Fibroblast of pulmonary artery (primary cell): ENCODE measurements at regions not wholly inside any gene's neighbourhood (a gene's known extent, or its start where the extent isn't known, plus 50 kb on each side); places are given as distances from the start of the nearest gene placed in this dataset.

ENCODE experiments used
- DNase-seq: peaks from one replicate; pipeline ENCODE4 v3.0.0-alpha.2; 2010; ENCODE audit warnings: low read depth
- H3K4me3 ChIP-seq: replicated peaks from 2 replicates; pipeline ENCODE4 v1.5.1; 2011; ENCODE audit warnings: low read depth, mild to moderate bottlenecking, control low read depth, low read length, moderate library complexity
- CTCF ChIP-seq: IDR thresholded peaks from 2 replicates; pipeline ENCODE4 v1.5.1; 2011; ENCODE audit warnings: mild to moderate bottlenecking, control low read depth, low read length, inconsistent platforms; ENCODE audit errors: missing control alignments

DNA sequence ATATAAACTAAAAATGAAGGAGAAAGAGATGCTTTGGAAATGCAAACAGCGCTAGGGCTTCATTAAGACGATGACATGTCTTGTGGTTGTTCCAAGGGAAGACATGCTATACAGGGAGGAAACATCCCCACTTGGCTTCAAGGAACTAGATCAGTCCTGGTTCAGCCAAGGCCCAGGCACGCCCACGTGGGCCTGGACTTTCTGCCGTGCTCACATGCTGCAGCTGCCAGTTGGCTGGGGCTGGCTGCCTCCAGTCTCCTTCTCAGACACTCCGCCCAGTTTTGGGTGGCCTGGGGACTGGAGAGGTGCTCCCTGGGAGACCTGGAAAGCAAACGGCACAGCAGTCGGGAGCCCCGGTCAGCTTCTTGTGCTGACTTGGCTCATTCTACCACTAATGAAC is 109.6 kb downstream of the GLI2 start:
- no peak overlapping the region for H3K4me3 ChIP-seq
- TF ChIP-seq CTCF, result no peak
- DNase-seq, result peak; percentile 40

DNA sequence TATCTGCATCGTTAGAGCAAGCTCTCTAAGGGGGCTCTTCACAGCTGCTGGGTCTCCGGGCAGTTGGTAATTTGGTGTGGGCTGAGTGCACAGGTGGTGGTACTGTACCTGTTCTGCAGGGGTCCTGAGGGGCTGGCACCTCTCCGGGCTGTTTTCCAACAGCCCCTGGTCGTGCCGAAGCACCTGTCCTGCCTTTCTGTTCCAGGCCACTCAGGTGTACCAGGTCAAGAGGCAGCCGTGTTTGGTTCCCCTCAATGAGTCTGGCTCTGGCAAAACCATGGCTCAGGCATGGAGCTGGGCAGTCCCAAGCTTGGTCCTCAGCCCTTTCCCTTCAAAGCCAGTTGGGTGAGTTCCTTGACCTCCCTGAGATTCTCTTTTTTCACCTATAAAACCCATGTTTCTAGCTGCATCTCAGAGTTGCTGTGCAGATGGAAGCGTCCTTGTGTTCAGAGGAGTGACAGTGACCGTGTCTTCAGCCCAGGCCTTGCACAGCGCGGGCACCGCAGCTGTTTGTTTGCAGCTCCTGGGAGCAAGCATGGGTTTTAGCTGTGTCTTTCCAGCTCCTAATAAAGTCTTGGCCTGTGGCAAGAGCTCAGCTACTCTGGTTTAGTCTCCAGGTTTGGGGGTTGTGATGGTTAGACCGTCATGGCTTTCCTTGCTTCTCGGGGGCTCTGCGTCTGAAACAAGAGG is 110.9 kb downstream of the GLI2 start:
- TF ChIP-seq CTCF, result no peak
- no peak overlapping the region for H3K4me3 ChIP-seq
- no peak for DNase-seq

GRCh38 chr2:120847700-120848321 is 112.1 kb downstream of the GLI2 start:
- no peak for DNase-seq
- TF ChIP-seq CTCF, result no peak

GRCh38 chr2:120849278-120849677 is 113.6 kb downstream of the GLI2 start:
- DNase-seq, result no peak
- H3K4me3 ChIP-seq, result no peak overlapping the region
- TF ChIP-seq CTCF, result no peak

More at GRCh38 chr2:120847700-120848321, 112.1 kb downstream of the GLI2 start:
- H3K4me3 ChIP-seq, result no peak overlapping the region

GRCh38 chr2:120850551-120850950 is 114.9 kb downstream of the GLI2 start:
- DNase-seq, result no peak
- no peak overlapping the region for H3K4me3 ChIP-seq
- TF ChIP-seq CTCF, result no peak

DNA sequence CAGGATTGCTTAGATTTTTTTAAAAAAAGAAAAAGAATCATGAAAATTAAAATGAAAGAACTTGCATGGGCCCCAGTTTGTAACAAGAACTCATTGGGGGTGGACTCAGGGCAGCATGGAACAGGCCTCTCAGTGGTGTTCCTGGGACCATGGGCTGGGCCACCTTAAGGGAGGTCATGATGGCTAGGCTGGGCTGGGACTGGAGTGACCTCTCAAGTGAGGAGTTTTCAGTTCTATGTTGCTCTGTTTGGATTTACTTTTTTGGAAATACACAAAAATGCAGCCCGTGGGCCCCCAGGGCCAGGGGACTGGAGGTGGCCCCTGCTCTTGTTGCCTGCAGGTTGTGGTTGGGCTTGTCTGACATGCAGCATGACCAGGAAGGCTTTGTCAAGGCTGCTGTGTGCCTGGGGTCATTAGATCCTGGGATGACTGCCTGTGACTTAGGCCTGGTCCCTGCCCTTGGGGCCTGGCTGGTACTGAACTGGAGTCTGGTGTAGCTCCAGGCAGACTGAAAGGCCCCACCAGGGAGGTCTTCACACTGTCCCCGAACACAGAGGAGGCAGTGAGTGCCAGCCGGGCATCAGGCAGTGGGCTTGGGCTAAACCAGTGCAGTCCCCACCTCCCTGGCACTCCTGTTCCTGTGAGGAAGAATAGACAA is 115.6 kb downstream of the GLI2 start:
- DNase-seq, result no peak
- no peak for TF ChIP-seq CTCF
- H3K4me3 ChIP-seq, result no peak overlapping the region
